ENCODE measurements at regions not wholly inside any gene's neighbourhood (a gene's known extent, or its start where the extent isn't known, plus 50 kb on each side); places are given as distances from the start of the nearest gene placed in this dataset.

DNA sequence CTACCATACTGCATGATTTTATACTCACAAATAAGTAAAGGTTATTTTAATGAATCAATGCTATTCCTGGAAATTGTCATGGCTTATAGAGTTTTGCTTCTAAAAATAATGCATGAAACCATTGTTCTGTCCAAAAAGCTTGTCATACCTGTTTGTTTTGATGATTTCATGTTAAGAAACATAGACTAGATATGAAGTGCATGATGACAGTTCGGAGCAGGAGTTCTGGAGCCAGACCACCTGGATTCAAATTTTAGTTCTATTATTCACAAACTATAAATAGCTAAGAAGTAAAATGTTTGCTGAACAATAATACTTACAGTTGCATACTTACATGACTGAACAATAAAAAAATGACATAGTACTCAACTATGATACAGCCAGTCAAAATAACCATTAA is 107.0 kb upstream of the AKR1E2 start:
- H3K27ac ChIP-seq (replicated peaks), result no peak overlapping the region
- no peaks in the 10 kb centered on the region for H3K27me3 ChIP-seq (ENCODE audit: insufficient read depth, poor library complexity, severe bottlenecking)
- TF ChIP-seq, protein P1, sequence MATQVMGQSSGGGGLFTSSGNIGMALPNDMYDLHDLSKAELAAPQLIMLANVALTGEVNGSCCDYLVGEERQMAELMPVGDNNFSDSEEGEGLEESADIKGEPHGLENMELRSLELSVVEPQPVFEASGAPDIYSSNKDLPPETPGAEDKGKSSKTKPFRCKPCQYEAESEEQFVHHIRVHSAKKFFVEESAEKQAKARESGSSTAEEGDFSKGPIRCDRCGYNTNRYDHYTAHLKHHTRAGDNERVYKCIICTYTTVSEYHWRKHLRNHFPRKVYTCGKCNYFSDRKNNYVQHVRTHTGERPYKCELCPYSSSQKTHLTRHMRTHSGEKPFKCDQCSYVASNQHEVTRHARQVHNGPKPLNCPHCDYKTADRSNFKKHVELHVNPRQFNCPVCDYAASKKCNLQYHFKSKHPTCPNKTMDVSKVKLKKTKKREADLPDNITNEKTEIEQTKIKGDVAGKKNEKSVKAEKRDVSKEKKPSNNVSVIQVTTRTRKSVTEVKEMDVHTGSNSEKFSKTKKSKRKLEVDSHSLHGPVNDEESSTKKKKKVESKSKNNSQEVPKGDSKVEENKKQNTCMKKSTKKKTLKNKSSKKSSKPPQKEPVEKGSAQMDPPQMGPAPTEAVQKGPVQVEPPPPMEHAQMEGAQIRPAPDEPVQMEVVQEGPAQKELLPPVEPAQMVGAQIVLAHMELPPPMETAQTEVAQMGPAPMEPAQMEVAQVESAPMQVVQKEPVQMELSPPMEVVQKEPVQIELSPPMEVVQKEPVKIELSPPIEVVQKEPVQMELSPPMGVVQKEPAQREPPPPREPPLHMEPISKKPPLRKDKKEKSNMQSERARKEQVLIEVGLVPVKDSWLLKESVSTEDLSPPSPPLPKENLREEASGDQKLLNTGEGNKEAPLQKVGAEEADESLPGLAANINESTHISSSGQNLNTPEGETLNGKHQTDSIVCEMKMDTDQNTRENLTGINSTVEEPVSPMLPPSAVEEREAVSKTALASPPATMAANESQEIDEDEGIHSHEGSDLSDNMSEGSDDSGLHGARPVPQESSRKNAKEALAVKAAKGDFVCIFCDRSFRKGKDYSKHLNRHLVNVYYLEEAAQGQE (IDR thresholded peaks at IDR 0.05; ENCODE audit: insufficient replicate concordance, low read depth), result no peak
- TF ChIP-seq, protein P2, sequence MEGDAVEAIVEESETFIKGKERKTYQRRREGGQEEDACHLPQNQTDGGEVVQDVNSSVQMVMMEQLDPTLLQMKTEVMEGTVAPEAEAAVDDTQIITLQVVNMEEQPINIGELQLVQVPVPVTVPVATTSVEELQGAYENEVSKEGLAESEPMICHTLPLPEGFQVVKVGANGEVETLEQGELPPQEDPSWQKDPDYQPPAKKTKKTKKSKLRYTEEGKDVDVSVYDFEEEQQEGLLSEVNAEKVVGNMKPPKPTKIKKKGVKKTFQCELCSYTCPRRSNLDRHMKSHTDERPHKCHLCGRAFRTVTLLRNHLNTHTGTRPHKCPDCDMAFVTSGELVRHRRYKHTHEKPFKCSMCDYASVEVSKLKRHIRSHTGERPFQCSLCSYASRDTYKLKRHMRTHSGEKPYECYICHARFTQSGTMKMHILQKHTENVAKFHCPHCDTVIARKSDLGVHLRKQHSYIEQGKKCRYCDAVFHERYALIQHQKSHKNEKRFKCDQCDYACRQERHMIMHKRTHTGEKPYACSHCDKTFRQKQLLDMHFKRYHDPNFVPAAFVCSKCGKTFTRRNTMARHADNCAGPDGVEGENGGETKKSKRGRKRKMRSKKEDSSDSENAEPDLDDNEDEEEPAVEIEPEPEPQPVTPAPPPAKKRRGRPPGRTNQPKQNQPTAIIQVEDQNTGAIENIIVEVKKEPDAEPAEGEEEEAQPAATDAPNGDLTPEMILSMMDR (IDR thresholded peaks at IDR 0.05; ENCODE audit: insufficient read depth, low read length), result no peak
- TF ChIP-seq SPI1 (IDR thresholded peaks at IDR 0.05; ENCODE audit: borderline replicate concordance, low read depth), result no peak
- no peak for TF ChIP-seq GABPA (IDR thresholded peaks at IDR 0.05; ENCODE audit: low read depth)
- no peak for TF ChIP-seq POLR2AphosphoS5 (IDR thresholded peaks at IDR 0.05; ENCODE audit: low read depth)
- DNase-seq (ENCODE audit: low read depth in 1 of 2, low spot score in 1 of 2), result no peak
- H3K4me3 ChIP-seq (replicated peaks; ENCODE audit: insufficient read depth, low read length), result no peak overlapping the region

DNA sequence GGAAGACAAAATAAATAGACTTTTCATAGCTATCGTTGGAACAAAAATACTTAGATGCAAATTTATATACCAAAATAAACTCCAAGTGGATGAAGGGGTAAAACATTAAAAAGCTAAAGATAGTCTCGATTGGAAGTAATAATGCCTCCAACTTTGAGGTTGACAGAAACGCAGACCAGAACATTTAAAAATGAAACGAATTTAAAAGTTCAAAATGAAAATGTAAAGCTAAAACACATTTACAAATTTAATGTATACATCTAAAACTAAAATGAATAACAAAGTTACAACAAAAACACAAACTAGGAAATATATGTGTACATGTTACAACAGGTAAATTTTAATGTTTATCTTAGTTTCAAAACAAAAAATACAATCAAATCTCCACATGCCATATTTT is 107.5 kb upstream of the AKR1E2 start:
- Histone ChIP-seq H3K27ac (replicated peaks) (no peak overlapping the region), H3K27me3 (ENCODE audit: insufficient read depth, poor library complexity, severe bottlenecking) (no peaks in the 10 kb centered on the region), H3K4me3 (replicated peaks; ENCODE audit: insufficient read depth, low read length) (no peak overlapping the region)
- no peak for DNase-seq (ENCODE audit: low read depth in 1 of 2, low spot score in 1 of 2)
- no peak for TF ChIP-seq GABPA (IDR thresholded peaks at IDR 0.05; ENCODE audit: low read depth)
- TF ChIP-seq, protein P1 (IDR thresholded peaks at IDR 0.05; ENCODE audit: insufficient replicate concordance, low read depth), result no peak
- no peak for TF ChIP-seq POLR2AphosphoS5 (IDR thresholded peaks at IDR 0.05; ENCODE audit: low read depth)
- TF ChIP-seq, protein P2 (IDR thresholded peaks at IDR 0.05; ENCODE audit: insufficient read depth, low read length), result no peak
- TF ChIP-seq SPI1 (IDR thresholded peaks at IDR 0.05; ENCODE audit: borderline replicate concordance, low read depth), result no peak

DNA sequence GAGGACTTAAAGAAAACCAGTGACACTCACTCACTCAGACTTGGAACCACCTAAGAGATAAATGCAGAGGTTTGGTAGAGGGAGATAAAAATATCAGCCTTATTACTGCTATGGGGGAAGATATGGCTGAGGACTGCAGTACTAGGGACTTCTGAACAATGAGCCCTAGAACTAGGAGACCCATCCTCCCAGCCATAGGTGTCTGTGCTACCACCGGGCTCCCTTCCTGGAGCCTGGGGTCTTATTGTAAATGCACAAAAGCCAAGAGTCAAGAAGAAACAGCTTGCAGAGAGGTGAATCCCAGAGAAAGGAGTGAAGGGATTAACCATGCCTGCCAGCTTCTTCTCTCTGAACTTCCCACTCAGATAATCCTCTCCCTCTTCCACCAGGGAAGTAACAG is 108.3 kb upstream of the AKR1E2 start:
- H3K27ac ChIP-seq (replicated peaks), result no peak overlapping the region
- no peak for DNase-seq (ENCODE audit: low read depth in 1 of 2, low spot score in 1 of 2)
- no peaks in the 10 kb centered on the region for H3K27me3 ChIP-seq (ENCODE audit: insufficient read depth, poor library complexity, severe bottlenecking)
- no peak for TF ChIP-seq GABPA (IDR thresholded peaks at IDR 0.05; ENCODE audit: low read depth)
- TF ChIP-seq, protein P1 (IDR thresholded peaks at IDR 0.05; ENCODE audit: insufficient replicate concordance, low read depth), result no peak
- TF ChIP-seq SPI1 (IDR thresholded peaks at IDR 0.05; ENCODE audit: borderline replicate concordance, low read depth), result no peak
- TF ChIP-seq, protein P2 (IDR thresholded peaks at IDR 0.05; ENCODE audit: insufficient read depth, low read length), result no peak
- TF ChIP-seq POLR2AphosphoS5 (IDR thresholded peaks at IDR 0.05; ENCODE audit: low read depth), result no peak
- H3K4me3 ChIP-seq (replicated peaks; ENCODE audit: insufficient read depth, low read length), result no peak overlapping the region
